Left renal pelvis (tissue), 4 donors: ENCODE measurements at regions not wholly inside any gene's neighbourhood (a gene's known extent, or its start where the extent isn't known, plus 50 kb on each side); places are given as distances from the start of the nearest gene placed in this dataset.

ENCODE experiments used
- DNase-seq, 4 donors: peaks; one replicate each; pipeline ENCODE4 v3.0.0-alpha.2; 2013; ENCODE audit warnings: low read depth in 4 of 4, low spot score in 3 of 4

- no peak for DNase-seq
These were observed 301.3 kb upstream of the NFE2L3 start for GRCh38 chr7:25850735-25851134.

GRCh38 chr7:25851332-25852210 is 300.4 kb upstream of the NFE2L3 start:
- peak in 3 of 4 donors; percentile 85 to 89 (median 88) for DNase-seq

DNA sequence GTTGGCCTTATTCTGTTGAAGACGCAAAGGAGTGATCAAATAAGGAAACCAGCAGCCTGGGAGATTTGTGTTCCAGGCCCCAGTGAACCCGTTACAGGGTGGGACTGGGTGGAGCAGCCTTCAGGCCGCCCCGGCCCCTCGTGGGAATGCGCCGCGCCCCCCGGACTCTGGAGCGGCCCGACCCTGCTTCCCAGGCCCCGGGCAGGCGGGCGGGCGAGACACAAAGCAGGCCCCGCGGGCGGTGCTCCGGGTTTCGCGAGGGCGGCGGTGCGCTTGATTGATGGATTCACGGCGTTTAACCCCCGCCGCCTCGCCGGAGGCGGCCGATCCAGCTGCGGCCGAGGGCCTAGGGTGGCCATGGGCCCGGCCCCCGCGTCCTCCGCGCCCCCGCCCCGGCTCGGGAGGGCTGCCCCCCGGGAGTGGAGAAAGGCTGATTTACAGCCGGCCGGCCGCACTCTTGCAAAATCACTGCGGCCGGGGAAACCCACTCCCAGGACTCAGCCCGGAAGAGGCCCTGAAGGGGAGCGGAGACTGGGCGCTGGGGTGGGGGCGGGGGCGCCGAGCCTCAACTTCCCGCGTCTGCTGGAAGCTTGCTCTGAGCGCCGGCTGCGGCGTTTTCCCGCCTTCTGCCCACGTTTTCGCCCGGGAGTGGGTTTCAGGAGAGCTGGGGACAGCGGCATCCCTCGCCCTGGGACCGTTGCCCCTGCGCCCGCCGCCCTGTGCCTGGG is 299.6 kb upstream of the NFE2L3 start:
- DNase-seq = no peak

DNA sequence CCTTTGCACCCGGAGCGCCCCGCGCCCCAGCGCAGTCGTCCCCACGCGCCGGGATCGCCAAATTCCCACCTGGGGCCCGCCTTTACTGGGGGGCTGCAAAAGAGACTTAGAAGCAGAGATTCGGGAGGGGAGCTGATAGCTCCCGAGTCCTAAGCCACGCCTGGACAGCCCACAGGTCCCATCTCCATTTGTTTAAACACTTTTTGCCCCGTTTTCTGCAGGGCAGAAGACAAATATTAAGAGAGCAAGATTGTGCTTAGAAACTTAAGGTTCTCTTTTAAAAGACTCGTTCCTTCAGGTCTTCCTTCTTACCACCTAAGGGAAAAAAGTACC is 299.1 kb upstream of the NFE2L3 start:
- no peak for DNase-seq

GRCh38 chr7:25853314-25853713 is 298.7 kb upstream of the NFE2L3 start:
- DNase-seq = no peak

- DNase-seq = no peak
These were observed 297.9 kb upstream of the NFE2L3 start for GRCh38 chr7:25854059-25854458.

GRCh38 chr7:25854608-25855497 is 297.1 kb upstream of the NFE2L3 start:
- DNase-seq = peak; percentile 94 to 98 (median 97)

DNA sequence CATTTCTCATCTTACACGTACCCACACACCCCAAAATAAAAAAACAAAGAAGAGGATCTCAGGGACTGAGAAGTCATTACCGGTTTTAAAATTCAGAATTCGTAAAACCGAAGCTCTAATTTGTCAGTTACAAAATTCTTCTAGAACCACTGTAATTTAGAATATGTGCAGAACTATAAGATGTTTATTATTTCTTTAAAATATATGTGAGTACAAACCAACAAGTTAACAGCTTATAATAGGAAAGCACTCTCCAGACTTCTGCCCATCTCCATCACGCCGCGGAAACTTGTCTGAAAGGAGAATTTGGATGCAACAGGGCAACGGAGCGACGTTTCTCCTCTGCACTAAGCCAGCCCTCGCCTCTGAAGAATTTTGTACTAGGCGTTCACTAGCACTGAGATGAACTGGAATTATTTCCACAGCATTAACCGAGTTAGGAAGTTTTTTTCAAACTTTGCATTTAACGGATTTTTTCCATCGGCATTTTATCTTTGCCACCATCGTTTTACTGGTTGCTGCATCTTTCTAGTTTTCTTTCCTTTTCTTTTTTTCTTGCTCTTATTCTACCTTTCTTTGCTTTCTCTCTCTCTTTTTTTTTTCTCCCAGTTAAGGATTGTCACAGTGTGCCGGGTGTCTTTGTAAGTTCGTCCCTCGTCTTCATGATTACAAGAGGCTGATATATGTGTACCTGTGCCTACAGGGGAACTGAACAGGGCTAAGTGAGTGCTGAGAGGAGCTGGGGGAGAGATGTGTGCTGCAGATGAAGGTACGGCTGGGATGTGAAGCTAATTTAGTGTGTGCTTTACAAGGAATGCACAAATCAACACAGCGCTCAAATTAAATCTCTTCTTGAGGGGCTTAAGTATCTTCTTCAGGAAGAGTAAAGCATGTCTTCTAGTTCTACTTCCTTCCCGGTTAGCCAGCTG is 295.9 kb upstream of the NFE2L3 start:
- DNase-seq = no peak

DNA sequence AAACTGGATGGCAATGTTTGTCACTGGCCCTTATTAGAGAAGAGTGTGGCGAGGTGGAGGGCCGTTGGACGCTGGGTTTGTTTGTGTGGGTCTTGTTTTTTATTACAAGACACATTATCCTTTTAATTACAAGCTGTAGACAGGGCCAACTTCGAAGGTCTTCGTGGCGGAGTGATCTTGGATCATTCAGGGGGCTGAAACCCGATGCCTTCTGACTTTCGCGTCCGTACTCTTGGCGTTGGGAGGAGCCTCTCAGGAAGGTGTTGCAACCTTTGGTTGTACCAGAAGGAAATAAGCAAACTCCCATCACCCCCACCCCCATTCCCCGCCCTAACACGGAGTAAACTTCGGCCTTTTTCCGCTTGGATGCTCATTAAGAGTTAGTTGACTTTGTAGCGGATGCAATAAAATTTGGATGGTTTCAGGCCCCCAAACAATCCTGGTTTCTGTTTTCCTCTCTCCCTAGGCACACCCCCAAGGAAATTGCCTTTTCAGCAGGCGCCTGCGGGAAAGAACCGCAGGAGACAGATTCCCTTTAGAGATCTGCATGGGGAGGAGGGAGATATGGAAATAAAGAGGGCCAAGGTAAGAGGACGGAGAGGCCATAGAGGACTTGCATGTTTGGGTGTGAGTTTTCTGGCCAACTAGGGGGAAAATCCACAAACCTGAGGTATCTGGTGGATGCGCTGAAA is 294.5 kb upstream of the NFE2L3 start:
- peak in 3 of 4 donors; percentile 78 to 86 (median 79) for DNase-seq

- DNase-seq = no peak
These were observed 293.8 kb upstream of the NFE2L3 start for GRCh38 chr7:25858200-25858524.

DNA sequence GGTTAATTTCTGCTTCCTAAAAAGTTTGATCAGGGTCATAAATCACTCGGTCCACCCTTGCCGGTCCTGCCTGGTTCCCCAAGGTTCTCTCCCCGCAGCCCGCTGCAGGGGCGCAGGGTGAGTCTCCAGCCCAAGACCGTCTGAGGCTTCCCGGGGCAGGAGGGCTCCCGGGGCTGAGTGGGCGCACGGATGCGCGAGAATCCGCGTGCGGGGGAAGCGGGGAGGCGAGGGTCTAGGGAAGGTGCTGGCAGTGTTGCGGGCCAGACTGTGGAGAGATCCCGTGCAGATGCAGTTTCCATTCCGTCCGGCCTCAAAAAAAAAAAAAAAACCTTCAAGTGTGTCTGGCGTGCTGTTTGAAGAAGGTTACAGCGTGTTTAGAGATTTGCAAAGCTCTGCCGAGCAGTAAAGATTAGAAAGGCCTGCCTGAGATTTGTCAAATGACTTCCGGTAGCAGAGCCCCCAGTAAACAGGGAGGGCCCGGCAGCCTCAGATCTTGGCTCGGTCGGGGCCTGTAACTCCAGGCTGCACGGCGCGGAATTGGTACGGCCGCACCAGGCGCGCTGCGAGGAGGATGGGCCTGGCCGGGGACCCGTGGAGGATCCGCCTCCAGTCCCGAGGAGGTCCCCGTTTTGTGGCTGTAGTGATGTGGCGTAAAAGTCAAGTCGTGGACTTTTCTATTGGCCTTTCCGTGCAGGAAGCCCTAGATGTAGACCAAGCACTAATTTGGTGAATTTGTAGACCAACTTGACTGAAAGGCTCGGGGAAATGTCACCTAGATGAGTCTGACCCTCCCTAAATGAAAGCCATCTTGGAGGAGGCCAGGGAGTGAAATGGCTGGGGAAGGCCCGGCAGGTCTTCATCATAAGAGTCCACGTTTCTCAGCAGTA is 293.2 kb upstream of the NFE2L3 start:
- DNase-seq = no peak

DNA sequence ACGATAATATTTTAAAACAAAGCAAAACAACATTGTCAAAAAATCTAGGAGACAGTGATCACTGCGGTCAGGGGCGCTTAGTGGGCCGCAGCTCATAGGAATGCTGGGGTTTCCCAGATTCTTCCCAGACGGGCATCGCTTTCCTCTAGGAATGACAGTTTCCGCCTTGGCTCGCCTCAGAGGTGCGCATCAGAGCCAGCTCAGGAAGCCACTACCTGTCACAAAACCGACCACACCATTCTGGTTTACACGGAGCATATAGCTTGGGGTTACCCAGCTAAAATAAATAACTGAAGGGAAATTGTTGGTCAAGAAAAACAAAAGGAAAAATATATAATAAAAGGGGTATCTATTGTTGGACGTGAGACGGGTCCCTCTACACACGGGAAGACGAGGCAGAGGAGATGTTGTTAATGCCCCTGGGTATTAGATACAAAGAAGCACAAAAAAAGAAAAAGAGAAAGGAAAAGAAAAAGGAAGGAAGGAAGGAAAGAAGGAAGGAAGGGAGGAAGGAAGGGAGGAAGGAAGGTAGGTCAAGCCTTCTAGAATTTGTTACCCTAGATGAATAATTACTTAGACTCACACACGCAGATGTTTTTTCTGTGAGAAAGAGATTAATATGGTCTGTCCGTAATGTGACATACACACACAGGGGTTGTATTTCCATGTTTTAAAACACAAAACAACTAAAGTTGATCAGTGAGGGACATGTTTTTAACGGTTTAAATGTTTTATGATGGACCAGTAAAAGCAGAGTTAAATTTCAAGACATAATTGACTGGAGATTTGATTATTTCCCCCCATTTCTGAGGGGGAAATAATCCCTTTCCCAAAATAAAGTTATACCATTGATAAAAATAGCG is 292.4 kb upstream of the NFE2L3 start:
- no peak for DNase-seq

DNA sequence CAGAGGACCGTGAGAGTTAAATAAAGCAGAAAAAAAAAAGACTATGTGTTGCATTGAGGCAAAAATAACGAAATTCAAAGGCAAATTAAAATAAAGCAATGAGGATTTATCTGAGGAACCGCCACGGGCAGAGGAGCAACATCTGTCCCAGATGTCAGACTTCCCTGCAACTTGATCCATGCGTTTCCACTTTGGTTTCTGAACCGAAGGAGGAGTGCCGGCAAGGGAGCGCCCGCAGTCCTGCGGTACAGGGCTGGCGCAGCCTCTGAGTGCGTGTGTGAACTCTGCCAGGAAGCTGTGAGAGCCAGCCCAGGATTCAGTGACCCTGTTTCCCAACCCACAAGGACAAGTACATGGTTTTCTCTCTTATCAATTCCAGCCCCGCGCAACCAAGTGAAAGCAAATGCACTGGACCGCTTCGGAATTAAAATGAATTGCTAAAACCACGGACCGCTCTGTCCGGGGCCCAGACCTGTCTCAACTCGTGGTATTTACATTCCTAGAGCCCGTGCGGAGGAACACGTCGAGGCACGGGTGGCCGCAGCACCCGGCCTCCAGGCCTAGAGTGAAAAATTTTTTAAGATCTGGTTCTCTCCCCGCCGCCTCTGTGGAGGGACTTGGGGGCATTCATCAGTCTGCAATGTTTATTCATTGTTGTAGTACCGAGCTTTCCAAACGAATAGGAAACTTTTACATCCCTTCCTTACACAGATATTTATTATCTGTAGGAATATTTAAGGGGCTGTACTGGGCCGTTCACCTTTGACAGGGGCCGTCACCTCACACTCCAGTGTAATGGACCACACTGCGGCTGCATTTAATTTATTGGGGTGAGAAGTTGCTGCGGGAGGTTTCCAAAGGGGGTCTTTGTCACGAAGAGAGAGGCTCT is 291.5 kb upstream of the NFE2L3 start:
- DNase-seq = no peak

DNA sequence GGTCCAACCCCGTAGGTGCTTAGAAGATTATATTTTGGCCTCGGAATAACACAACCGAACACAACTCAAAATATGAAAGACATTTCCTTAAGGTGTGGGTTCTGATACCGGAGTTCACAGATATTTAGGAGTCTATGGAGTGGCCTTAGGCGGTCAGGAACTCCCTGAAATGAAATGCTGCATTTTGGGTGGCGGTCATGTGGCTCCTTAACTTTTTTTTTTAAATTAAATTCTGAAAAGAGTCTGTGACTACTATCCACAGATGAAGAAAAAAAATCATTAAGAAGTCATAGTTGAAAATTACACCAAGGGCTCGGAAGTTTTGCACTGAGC is 290.9 kb upstream of the NFE2L3 start:
- DNase-seq = no peak

GRCh38 chr7:25861601-25862260 is 290.3 kb upstream of the NFE2L3 start:
- DNase-seq = no peak
